Body of pancreas (tissue), 4 donors: ENCODE measurements at regions not wholly inside any gene's neighbourhood (a gene's known extent, or its start where the extent isn't known, plus 50 kb on each side); places are given as distances from the start of the nearest gene placed in this dataset.

ENCODE experiments used
- POLR2A ChIP-seq, 3 donors: fragments of 450-650 bp; IDR thresholded peaks; one replicate each; pipeline ENCODE4 v1.6.1; 2016; ENCODE audit warnings: antibody characterized with exemption in 3 of 3, mild to moderate bottlenecking in 2 of 3
- TF ChIP-seq, protein P1 (sequence below), 7 experiments: fragments of 450-650 bp in 4 of 7; fragments of 200-600 bp in 3 of 7; sonication (generic) in 3 of 7; IDR thresholded peaks; one replicate each; pipeline ENCODE4 v1.5.1; 2016 to 2019; ENCODE audit warnings: antibody characterized with exemption in 7 of 7

DNA sequence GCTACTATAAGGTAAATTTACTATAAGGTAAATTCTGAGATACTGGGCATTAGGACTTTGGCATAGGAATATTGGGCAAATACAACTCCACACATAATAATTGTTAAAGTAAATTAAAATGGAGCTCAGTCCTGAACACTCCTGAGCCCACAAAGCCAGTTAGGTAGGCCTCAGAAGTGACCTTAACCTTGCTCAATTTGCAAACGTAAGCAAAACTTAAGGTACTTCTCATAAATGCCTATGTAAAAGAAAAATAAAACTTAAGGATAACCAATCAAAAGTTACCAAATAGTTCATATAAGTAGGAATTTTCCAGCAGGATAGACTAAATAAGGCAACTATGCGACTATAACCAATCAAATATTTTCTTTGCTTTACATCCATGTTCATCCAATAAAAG, 197.7 kb downstream of the MC4R start:
- TF ChIP-seq, protein P1, sequence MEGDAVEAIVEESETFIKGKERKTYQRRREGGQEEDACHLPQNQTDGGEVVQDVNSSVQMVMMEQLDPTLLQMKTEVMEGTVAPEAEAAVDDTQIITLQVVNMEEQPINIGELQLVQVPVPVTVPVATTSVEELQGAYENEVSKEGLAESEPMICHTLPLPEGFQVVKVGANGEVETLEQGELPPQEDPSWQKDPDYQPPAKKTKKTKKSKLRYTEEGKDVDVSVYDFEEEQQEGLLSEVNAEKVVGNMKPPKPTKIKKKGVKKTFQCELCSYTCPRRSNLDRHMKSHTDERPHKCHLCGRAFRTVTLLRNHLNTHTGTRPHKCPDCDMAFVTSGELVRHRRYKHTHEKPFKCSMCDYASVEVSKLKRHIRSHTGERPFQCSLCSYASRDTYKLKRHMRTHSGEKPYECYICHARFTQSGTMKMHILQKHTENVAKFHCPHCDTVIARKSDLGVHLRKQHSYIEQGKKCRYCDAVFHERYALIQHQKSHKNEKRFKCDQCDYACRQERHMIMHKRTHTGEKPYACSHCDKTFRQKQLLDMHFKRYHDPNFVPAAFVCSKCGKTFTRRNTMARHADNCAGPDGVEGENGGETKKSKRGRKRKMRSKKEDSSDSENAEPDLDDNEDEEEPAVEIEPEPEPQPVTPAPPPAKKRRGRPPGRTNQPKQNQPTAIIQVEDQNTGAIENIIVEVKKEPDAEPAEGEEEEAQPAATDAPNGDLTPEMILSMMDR (IDR thresholded peaks at IDR 0.05), result no peak
- no peak for TF ChIP-seq POLR2A (IDR thresholded peaks at IDR 0.05)
